GM18870 (cell line): ENCODE measurements at regions not wholly inside any gene's neighbourhood (a gene's known extent, or its start where the extent isn't known, plus 50 kb on each side); places are given as distances from the start of the nearest gene placed in this dataset.

Experiments used
- ATAC-seq: cut with Tn5 transposase; IDR thresholded peaks from one replicate; pipeline ENCODE4 v1.9.1; 2021; ENCODE audit warnings: moderate library complexity; ENCODE audit not compliant: unreplicated experiment

- no peak for ATAC-seq
Observed at GRCh38 chr13:63024458-63024857, 1608.8 kb upstream of the PCDH20 start.

GRCh38 chr13:63011996-63012395 is 1596.3 kb upstream of the PCDH20 start:
- no peak for ATAC-seq

- no peak for ATAC-seq
Observed at GRCh38 chr13:63010072-63010658, 1594.5 kb upstream of the PCDH20 start.

- ATAC-seq: no peak
Observed at GRCh38 chr13:63005625-63006024, 1590.0 kb upstream of the PCDH20 start.

- no peak for ATAC-seq
Observed at GRCh38 chr13:62997696-62998095, 1582.0 kb upstream of the PCDH20 start.

DNA sequence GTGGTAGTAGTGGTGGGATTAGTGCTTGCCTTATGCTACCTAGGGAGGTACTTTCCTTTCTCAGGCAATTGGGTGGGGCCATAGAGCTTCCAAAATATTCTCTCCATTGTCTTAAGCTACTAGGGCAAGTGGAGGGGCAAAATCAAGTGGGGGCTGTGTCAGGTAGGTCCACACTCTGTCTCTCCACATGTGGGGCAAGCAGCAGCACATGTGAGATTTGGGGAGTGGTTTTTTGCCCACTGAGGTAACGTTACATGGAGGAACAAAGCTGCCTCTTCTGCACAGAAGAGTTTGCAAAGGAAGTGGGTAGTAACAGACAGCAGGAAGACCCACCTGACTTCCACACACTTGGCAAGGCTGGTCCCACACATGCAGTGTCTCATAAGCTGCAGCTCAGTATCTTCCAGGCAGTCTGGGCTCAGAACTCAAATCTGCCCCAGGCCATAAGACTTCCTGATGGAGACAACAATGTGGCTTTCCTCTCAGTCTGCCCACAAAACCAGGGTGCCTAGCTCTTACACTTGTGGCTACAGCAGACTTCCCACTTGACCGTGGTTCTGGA is 1581.5 kb upstream of the PCDH20 start:
- ATAC-seq: no peak

- ATAC-seq: no peak
Observed at GRCh38 chr13:62973804-62974203, 1558.2 kb upstream of the PCDH20 start.

- ATAC-seq: no peak
Observed at GRCh38 chr13:62964522-62964921, 1548.9 kb upstream of the PCDH20 start.

GRCh38 chr13:62960723-62961122 is 1545.1 kb upstream of the PCDH20 start:
- ATAC-seq: no peak

DNA sequence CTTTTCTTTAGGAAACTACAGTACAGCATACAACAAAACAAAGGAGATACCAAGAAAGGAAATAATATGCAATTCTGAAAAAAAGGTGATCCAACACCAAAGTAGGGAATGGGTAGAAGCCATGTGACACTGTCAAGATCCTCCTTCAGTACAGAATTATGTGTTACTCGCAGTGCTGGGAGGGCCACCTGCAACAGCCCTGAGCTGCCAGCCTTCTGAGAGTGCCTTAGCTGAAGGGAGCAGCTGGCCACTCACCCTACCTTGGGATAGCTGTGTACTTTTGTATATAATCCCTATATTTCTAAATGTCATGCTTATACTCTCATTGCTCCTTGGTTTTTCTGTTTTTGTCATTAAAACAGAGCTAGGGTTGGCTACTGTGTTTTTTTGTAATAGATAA is 1518.2 kb upstream of the PCDH20 start:
- ATAC-seq: no peak

DNA sequence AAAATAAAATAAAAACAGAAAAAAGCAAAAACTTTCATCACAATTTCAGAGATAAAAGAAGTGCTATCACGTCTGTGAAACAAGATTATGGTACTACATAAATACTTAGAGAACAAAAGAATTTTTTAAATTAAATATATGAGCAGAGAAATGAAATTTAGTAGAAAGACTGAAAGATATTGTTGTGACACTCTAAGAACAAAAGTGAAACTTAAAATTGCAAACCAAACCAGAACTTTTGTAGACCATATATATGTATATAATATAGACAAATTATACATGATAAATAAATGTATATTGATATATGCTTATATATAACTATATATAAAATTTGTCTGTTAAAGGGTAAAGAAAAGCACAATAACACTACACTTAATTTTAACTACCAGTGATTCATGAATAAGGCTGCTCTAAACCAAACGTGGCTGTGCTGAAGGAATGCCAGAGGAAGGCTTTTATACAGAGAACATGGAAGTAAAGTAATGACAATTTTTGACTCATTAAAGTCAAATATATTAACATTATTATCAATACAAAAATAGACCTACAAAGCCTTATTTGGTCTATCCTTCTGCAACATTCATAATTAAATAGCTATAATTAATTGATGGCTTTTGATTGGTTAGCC is 1516.7 kb upstream of the PCDH20 start:
- no peak for ATAC-seq

DNA sequence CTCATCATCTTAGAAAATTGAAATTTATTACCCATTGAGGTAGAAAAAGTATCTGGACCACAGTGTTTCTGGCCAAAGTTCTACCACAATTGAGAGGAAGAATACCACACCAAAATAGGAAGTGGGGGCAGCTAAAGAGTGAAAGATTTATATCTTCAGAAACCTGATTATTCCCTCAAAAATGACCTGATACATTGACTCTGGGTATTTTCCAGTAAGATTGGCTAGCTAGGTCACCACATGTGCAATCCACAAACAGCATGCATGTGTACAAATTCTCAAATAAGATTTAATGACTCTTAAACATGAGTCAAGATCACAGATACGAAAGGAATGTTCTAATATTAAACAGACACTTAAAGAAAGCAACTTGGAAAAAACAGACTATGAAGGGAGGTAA is 1516.2 kb upstream of the PCDH20 start:
- no peak for ATAC-seq

GRCh38 chr13:62924395-62924794 is 1508.7 kb upstream of the PCDH20 start:
- ATAC-seq: no peak

GRCh38 chr13:62920159-62920558 is 1504.5 kb upstream of the PCDH20 start:
- ATAC-seq: no peak

DNA sequence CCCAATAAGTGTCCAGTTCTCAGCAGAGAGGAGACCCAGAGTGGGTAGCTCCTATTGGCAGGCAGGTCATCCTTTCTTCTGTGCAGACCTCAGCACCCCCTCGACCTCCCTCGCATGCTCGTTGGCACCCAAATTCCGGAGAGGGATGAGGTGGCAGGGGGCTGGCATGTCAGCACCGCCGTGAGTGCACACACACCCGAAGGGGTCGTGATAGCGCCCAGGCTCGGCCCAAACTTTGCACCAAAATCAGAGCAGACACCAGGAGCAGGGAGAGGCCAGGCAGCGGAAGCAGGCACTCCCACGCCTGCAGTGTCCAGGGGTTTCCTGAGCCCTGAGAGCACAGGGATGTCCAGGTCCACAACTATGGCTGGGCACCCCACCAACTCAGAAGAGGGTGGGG is 1503.8 kb upstream of the PCDH20 start:
- ATAC-seq: no peak

DNA sequence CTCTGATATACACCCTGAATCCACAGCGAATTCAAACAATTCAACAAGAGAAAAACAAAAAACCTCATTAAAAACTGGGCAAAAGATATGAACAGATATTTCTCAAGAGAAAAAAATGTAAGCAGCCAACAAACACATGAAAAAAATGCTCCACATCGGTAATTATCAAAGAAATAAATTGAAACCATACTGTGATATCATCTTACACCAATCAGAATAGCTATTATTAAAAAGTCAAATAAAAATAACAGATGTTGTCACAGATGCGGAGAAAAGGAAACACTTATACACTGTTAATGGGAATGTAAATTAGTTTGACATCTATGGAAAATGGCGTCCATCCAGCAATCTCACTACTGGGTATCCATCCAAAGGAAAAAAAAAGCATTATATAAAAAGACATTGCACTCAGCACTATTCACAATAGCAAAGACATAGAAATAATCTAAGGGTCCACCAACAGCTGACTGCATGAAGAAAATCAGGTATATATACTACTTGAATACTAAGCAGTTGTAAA is 1495.0 kb upstream of the PCDH20 start:
- no peak for ATAC-seq

DNA sequence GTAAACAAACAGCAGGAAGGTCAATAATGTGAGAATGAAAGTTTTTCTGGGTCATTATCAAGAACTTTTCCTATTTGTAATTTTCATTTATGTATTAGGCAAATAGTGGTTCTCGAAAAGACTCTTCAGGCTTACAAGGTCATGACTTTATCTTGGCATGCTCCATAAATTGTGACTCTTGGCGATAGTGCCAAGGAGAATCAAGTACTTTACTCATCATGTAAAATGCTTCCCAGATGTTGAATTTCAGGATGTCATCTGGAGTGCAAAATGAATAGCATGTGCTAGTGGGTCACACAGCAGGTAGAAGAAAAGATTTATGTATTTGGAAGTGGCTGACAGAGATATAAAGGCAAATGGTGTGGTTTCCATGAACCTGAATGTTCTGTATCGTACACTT is 1492.7 kb upstream of the PCDH20 start:
- no peak for ATAC-seq

- ATAC-seq: no peak
Observed at GRCh38 chr13:62906896-62907295, 1491.2 kb upstream of the PCDH20 start.

GRCh38 chr13:62906469-62906868 is 1490.8 kb upstream of the PCDH20 start:
- ATAC-seq: no peak

- ATAC-seq: no peak
Observed at GRCh38 chr13:62887046-62887445, 1471.4 kb upstream of the PCDH20 start.

DNA sequence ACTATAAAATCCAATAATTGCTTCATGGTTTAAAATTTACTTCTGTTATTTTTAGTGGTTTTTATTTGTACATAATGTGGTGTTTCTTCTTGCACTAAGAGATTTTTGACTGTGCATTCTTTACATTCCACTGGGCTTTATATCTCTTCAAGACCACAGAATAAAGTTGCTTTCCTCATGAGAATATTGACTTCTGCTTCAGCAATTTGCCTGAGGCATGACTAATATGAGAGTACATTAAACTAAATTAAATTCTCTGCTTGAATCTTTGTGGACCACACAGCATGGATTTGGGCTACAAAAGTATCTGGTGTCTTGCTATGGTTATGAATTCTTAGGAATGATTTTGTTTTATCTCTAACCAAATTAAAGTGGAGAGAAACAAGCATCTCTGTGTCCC is 1463.4 kb upstream of the PCDH20 start:
- no peak for ATAC-seq

- no peak for ATAC-seq
Observed at GRCh38 chr13:62875118-62875640, 1459.5 kb upstream of the PCDH20 start.
